A673 (cell line): ENCODE measurements at regions not wholly inside any gene's neighbourhood (a gene's known extent, or its start where the extent isn't known, plus 50 kb on each side); places are given as distances from the start of the nearest gene placed in this dataset.

Experiments used
- EZH2 ChIP-seq: fragments of 200-600 bp; sonication (generic); IDR thresholded peaks from 2 replicates; pipeline ENCODE4 v1.6.1; 2017; ENCODE audit warnings: borderline replicate concordance, low read depth, mild to moderate bottlenecking, mixed read lengths, antibody characterized with exemption, low read length; ENCODE audit not compliant: poor library complexity, severe bottlenecking
- TF ChIP-seq, protein P1 (sequence below): fragments of 300-800, 200-600 bp; sonication (generic); conservative IDR thresholded peaks from 2 replicates; pipeline ENCODE4 v1.5.1; 2017; ENCODE audit warnings: low read depth, mild to moderate bottlenecking, antibody characterized with exemption, low read length, moderate library complexity, mixed read lengths

DNA sequence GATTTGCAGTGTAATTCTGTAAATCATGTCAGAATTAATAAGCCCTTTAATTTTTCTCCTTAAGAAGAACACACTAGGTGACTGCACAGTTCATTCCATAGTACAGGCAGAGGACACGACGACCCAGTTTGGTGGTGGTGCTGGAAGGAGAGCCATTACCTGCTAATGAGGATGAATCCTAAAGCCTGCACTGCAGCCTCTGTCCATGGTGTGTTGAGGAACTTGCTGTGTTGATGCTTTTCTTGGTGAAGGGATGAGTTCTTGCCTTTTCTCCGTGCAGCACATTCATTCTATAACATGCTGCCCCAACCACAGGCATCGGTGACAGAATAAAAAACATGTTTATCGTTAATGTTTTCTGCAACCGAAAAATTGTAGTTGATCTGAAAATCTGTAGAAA is 89.6 kb upstream of the VEPH1 start:
- TF ChIP-seq, protein P1, sequence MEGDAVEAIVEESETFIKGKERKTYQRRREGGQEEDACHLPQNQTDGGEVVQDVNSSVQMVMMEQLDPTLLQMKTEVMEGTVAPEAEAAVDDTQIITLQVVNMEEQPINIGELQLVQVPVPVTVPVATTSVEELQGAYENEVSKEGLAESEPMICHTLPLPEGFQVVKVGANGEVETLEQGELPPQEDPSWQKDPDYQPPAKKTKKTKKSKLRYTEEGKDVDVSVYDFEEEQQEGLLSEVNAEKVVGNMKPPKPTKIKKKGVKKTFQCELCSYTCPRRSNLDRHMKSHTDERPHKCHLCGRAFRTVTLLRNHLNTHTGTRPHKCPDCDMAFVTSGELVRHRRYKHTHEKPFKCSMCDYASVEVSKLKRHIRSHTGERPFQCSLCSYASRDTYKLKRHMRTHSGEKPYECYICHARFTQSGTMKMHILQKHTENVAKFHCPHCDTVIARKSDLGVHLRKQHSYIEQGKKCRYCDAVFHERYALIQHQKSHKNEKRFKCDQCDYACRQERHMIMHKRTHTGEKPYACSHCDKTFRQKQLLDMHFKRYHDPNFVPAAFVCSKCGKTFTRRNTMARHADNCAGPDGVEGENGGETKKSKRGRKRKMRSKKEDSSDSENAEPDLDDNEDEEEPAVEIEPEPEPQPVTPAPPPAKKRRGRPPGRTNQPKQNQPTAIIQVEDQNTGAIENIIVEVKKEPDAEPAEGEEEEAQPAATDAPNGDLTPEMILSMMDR = no peak
- TF ChIP-seq EZH2 = no peak
